ENCODE measurements at regions not wholly inside any gene's neighbourhood (a gene's known extent, or its start where the extent isn't known, plus 50 kb on each side); places are given as distances from the start of the nearest gene placed in this dataset.

GRCh38 chr5:12896086-12896485 is 991.8 kb upstream of the CTNND2 start:
- H3K4me1 ChIP-seq (ENCODE audit: control insufficient read depth in 1 of 2, insufficient read depth in 2 of 2, low read length in 2 of 2) = no peaks in the 10 kb centered on the region
- no peak overlapping the region for H2AK5ac ChIP-seq (ENCODE audit: low read length)
- no peaks in the 10 kb centered on the region for H3K9me3 ChIP-seq (ENCODE audit: insufficient read depth, low read depth, low read length)
- H3K14ac ChIP-seq (ENCODE audit: low read length) = no peak overlapping the region
- H2BK120ac ChIP-seq (ENCODE audit: insufficient read depth, low read length, poor library complexity) = no peak overlapping the region
- no peak overlapping the region for H4K8ac ChIP-seq (ENCODE audit: low read depth, low read length)
- H3K9ac ChIP-seq (ENCODE audit: low read length) = no peak overlapping the region
- no peak overlapping the region for H3K4me3 ChIP-seq (ENCODE audit: low read depth, low read length)
- H2AFZ ChIP-seq (ENCODE audit: insufficient read depth, low read length, poor library complexity) = no peak overlapping the region
- no peak for DNase-seq
- H3K27me3 ChIP-seq (ENCODE audit: insufficient read depth, low read length) = no peaks in the 10 kb centered on the region
- H3K79me1 ChIP-seq (ENCODE audit: low read length) = no peaks in the 10 kb centered on the region
- no peak overlapping the region for H2BK5ac ChIP-seq (ENCODE audit: low read depth, low read length, poor library complexity)
- no peak overlapping the region for H3K4me2 ChIP-seq (ENCODE audit: low read length)
- H3K36me3 ChIP-seq (ENCODE audit: control insufficient read depth in 1 of 2, insufficient read depth in 2 of 2, low read length in 2 of 2) = no peaks in the 10 kb centered on the region
- H3K18ac ChIP-seq (ENCODE audit: low read length) = no peak overlapping the region
- H3K27ac ChIP-seq (ENCODE audit: low read depth, low read length) = no peak overlapping the region
- no peak overlapping the region for H3K23ac ChIP-seq (ENCODE audit: low read length)
- no peak overlapping the region for H2BK12ac ChIP-seq (ENCODE audit: low read length)
- no CpG with 5 or more reads among the region's 3 CpGs for WGBS (ENCODE audit: extremely low coverage, insufficient coverage, insufficient read length)
- H3K79me2 ChIP-seq (ENCODE audit: control insufficient read depth, insufficient read depth, low read length, poor library complexity) = no peaks in the 10 kb centered on the region
- no peak overlapping the region for H4K12ac ChIP-seq (ENCODE audit: low read depth, low read length)
- H3K4ac ChIP-seq (ENCODE audit: low read depth, low read length) = no peak overlapping the region
- no peak overlapping the region for H4K91ac ChIP-seq (ENCODE audit: low read depth, low read length)

DNA sequence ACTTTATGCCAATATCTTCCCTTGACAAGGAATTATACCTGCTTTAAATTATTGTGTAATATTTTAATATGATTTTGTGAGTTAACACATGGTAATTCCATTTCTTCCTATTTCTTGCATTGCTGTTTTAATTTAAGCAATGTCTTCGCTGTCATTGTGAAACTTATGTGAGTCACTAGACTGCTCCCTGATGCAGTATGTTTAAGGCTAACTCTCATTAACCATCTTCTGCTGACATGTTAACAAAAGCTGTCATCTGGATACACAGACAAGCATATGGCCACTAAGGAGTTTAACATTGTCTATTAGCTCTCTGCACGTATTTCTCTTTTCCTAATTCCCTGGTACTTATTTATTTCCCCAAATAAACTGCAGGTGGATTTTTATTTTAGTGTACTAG is 980.8 kb upstream of the CTNND2 start:
- no peak overlapping the region for H3K14ac ChIP-seq (ENCODE audit: low read length)
- H4K8ac ChIP-seq (ENCODE audit: low read depth, low read length) = no peak overlapping the region
- H3K79me2 ChIP-seq (ENCODE audit: control insufficient read depth, insufficient read depth, low read length, poor library complexity) = no peaks in the 10 kb centered on the region
- H3K9me3 ChIP-seq (ENCODE audit: insufficient read depth, low read depth, low read length) = no peaks in the 10 kb centered on the region
- no CpG with 5 or more reads among the region's 2 CpGs for WGBS (ENCODE audit: extremely low coverage, insufficient coverage, insufficient read length)
- DNase-seq = peak in 1 of 2 donors; percentile 1
- H3K23ac ChIP-seq (ENCODE audit: low read length) = no peak overlapping the region
- no peak overlapping the region for H2BK12ac ChIP-seq (ENCODE audit: low read length)
- H2BK5ac ChIP-seq (ENCODE audit: low read depth, low read length, poor library complexity) = no peak overlapping the region
- H3K79me1 ChIP-seq (ENCODE audit: low read length) = no peaks in the 10 kb centered on the region
- H3K9ac ChIP-seq (ENCODE audit: low read length) = no peak overlapping the region
- H2AFZ ChIP-seq (ENCODE audit: insufficient read depth, low read length, poor library complexity) = no peak overlapping the region
- no peak overlapping the region for H3K4me3 ChIP-seq (ENCODE audit: low read depth, low read length)
- no peak overlapping the region for H3K4me2 ChIP-seq (ENCODE audit: low read length)
- no peak overlapping the region for H2BK120ac ChIP-seq (ENCODE audit: insufficient read depth, low read length, poor library complexity)
- no peaks in the 10 kb centered on the region for H3K27me3 ChIP-seq (ENCODE audit: insufficient read depth, low read length)
- H3K27ac ChIP-seq (ENCODE audit: low read depth, low read length) = no peak overlapping the region
- H4K91ac ChIP-seq (ENCODE audit: low read depth, low read length) = no peak overlapping the region
- H4K12ac ChIP-seq (ENCODE audit: low read depth, low read length) = no peak overlapping the region
- no peaks in the 10 kb centered on the region for H3K4me1 ChIP-seq (ENCODE audit: control insufficient read depth in 1 of 2, insufficient read depth in 2 of 2, low read length in 2 of 2)
- no peak overlapping the region for H2AK5ac ChIP-seq (ENCODE audit: low read length)
- no peak overlapping the region for H3K18ac ChIP-seq (ENCODE audit: low read length)
- no peak overlapping the region for H3K4ac ChIP-seq (ENCODE audit: low read depth, low read length)
- no peaks in the 10 kb centered on the region for H3K36me3 ChIP-seq (ENCODE audit: control insufficient read depth in 1 of 2, insufficient read depth in 2 of 2, low read length in 2 of 2)

- Histone ChIP-seq H3K4me3 (ENCODE audit: low read depth, low read length) (no peak overlapping the region), H2BK5ac (ENCODE audit: low read depth, low read length, poor library complexity) (no peak overlapping the region), H2BK12ac (ENCODE audit: low read length) (no peak overlapping the region), H2BK120ac (ENCODE audit: insufficient read depth, low read length, poor library complexity) (no peak overlapping the region), H3K4me2 (ENCODE audit: low read length) (no peak overlapping the region), H3K79me1 (ENCODE audit: low read length) (no peaks in the 10 kb centered on the region), H3K14ac (ENCODE audit: low read length) (no peak overlapping the region), H3K23ac (ENCODE audit: low read length) (no peak overlapping the region), H4K91ac (ENCODE audit: low read depth, low read length) (no peak overlapping the region), H3K9me3 (ENCODE audit: insufficient read depth, low read depth, low read length) (no peaks in the 10 kb centered on the region), H3K36me3 (ENCODE audit: control insufficient read depth in 1 of 2, insufficient read depth in 2 of 2, low read length in 2 of 2) (no peaks in the 10 kb centered on the region), H3K18ac (ENCODE audit: low read length) (no peak overlapping the region), H3K4me1 (ENCODE audit: control insufficient read depth in 1 of 2, insufficient read depth in 2 of 2, low read length in 2 of 2) (no peaks in the 10 kb centered on the region), H4K12ac (ENCODE audit: low read depth, low read length) (no peak overlapping the region), H4K8ac (ENCODE audit: low read depth, low read length) (no peak overlapping the region), H3K27ac (ENCODE audit: low read depth, low read length) (no peak overlapping the region), H3K79me2 (ENCODE audit: control insufficient read depth, insufficient read depth, low read length, poor library complexity) (no peaks in the 10 kb centered on the region), H2AK5ac (ENCODE audit: low read length) (no peak overlapping the region), H3K27me3 (ENCODE audit: insufficient read depth, low read length) (no peaks in the 10 kb centered on the region), H2AFZ (ENCODE audit: insufficient read depth, low read length, poor library complexity) (no peak overlapping the region), H3K9ac (ENCODE audit: low read length) (no peak overlapping the region), H3K4ac (ENCODE audit: low read depth, low read length) (no peak overlapping the region)
- DNase-seq = no peak
- WGBS (ENCODE audit: extremely low coverage, insufficient coverage, insufficient read length) = no CpG with 5 or more reads among the region's 5 CpGs
Observed at GRCh38 chr5:12883395-12883794, 979.1 kb upstream of the CTNND2 start.

GRCh38 chr5:12876541-12877298 is 972.5 kb upstream of the CTNND2 start:
- Histone ChIP-seq H2AFZ (ENCODE audit: insufficient read depth, low read length, poor library complexity) (no peak overlapping the region), H3K4ac (ENCODE audit: low read depth, low read length) (no peak overlapping the region)
- WGBS (ENCODE audit: extremely low coverage, insufficient coverage, insufficient read length) = no CpG with 5 or more reads among the region's 1 CpG

More at GRCh38 chr5:12876541-12877298, 972.5 kb upstream of the CTNND2 start:
- Histone ChIP-seq H3K9me3 (ENCODE audit: insufficient read depth, low read depth, low read length) (peaks cover 3% of the 10 kb centered on the region), H2AK5ac (ENCODE audit: low read length) (no peak overlapping the region), H3K27ac (ENCODE audit: low read depth, low read length) (no peak overlapping the region), H2BK12ac (ENCODE audit: low read length) (no peak overlapping the region), H3K23ac (ENCODE audit: low read length) (no peak overlapping the region), H4K8ac (ENCODE audit: low read depth, low read length) (no peak overlapping the region), H4K91ac (ENCODE audit: low read depth, low read length) (no peak overlapping the region), H3K4me2 (ENCODE audit: low read length) (no peak overlapping the region), H3K79me1 (ENCODE audit: low read length) (no peaks in the 10 kb centered on the region), H3K36me3 (ENCODE audit: control insufficient read depth in 1 of 2, insufficient read depth in 2 of 2, low read length in 2 of 2) (no peaks in the 10 kb centered on the region), H2BK5ac (ENCODE audit: low read depth, low read length, poor library complexity) (no peak overlapping the region), H3K4me3 (ENCODE audit: low read depth, low read length) (no peak overlapping the region), H2BK120ac (ENCODE audit: insufficient read depth, low read length, poor library complexity) (no peak overlapping the region), H3K18ac (ENCODE audit: low read length) (no peak overlapping the region), H3K27me3 (ENCODE audit: insufficient read depth, low read length) (no peaks in the 10 kb centered on the region), H3K79me2 (ENCODE audit: control insufficient read depth, insufficient read depth, low read length, poor library complexity) (no peaks in the 10 kb centered on the region), H3K4me1 (ENCODE audit: control insufficient read depth in 1 of 2, insufficient read depth in 2 of 2, low read length in 2 of 2) (no peaks in the 10 kb centered on the region), H4K12ac (ENCODE audit: low read depth, low read length) (no peak overlapping the region), H3K9ac (ENCODE audit: low read length) (no peak overlapping the region), H3K14ac (ENCODE audit: low read length) (no peak overlapping the region)
- no peak for DNase-seq

Data from trophoblast cell (in vitro differentiated cells and primary cell).